ENCODE measurements at regions not wholly inside any gene's neighbourhood (a gene's known extent, or its start where the extent isn't known, plus 50 kb on each side); places are given as distances from the start of the nearest gene placed in this dataset.
"Not testable (repeated sequence)": the region's sequence is repeated elsewhere in the genome, so short reads cannot be mapped to it uniquely, and the experiment has no call there.

DNA sequence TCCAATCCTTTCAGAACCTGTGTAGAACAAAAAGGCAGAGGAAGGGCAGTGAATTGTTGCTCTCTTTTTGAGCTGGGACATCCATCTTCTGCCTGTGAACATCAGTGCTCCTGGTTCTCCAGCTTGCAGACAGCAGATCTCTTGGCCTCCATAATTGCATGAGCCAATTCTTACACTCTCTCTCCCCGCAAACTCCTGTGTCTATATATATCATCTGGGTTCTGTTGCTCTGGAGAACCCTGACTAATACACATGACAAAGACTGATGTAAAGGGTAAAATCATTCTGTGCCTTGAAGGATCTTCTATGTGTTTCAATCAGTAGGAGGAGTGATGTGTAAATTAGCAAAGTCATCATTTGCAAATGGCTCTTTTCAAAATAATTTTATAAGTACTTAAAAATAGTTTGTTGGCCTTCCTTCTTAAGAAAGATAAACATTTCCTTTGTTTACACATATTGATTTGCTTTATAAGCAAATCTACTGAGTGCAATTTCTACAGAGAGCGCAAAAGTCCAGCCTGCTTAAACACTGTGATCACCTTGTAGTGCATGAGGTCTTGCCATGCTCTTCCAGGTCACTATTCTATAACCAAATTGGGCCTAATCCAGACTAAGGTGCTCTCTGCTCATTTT, 154.9 kb upstream of the ANKRD28 start:
- no peak for DNase-seq

DNA sequence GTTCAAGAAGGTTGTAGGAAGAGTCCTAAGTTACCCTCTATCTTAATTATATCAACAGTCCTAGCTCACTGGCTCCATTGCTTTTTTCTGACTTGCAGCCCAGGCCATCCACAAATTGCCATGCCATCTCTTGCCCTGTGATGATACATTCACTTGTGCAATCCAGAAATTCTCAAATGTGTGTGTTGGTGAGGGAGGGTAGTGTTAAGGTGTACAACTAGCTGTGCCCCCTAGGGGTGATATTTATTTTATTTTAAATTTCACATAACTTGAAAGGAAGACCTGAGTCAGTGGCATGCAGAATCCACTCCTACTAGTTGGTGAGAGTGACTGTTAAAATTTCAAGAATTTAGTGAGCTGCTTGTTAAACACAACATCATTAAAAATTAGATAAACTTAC, 156.1 kb upstream of the ANKRD28 start:
- DNase-seq: peak; percentile 6

DNA sequence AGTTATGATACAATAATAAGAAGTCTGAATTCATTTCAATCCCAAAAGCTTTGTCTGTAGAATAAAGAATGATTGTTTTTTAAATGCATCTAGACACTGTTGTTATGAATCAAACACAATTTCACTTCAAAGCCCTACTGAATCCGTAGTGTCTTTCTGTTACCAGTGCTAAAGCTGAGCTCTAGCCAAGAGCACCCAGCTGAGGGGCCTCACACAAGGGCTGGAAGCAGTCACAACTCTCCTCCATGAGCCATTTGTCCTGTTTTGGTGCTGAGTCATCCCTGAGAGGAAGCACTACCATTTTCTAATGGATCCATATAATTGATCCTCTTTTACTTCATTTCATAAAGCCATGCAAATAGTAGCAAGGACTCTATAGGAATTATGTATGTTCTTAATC, 158.2 kb upstream of the ANKRD28 start:
- no peak for DNase-seq

DNA sequence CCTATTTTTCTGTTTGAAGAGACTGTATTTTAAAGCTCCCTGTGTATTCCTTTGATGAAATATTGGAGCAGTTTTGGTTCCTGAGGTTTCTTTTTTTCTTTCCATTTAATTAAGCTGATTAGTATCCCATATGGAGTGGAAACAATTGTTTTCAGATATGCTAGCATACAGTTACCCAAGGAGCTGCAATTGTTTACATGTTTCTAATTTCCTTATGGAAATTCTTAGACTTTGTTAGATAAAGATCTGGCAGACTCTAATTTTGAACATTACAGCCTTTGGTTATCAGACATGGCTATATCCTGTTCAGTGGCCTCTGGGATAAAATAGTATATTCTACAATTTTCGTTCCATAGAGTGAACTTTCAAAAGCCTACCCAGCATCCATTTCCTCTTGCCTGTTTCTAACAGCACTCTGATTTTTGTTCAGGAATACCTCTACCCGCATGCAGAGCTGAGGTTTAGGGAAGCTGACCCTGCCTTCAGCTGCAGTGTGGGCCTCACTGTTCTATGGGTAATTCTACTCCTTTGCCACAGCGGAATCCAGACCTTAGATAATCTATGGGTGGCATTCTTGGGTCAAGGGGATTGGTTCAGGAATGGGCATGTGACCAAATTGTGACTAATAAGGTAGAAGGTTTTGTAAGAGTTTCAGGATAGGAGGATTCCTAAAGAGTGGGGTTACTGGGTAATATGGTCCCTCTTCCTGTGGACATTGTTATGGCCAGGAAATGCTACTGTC, 161.1 kb upstream of the ANKRD28 start:
- no peak for DNase-seq

DNA sequence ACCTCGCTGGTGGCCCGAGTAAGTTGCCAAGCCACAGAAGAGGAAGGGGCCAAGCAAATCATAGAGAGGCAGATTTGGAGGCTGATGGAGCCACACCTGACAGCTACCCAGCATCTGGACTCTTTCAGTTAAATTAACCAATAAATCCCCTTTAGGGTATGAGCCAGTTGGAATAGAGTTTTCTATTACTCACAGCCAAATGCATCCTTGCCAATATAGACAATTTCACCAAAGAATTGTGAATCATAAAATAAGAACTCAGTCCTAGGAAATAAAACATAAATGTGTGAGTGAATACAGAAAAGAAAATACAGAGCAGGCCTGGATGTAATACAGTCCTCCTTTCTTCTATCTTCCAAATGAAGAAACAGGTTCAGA, 161.6 kb upstream of the ANKRD28 start:
- DNase-seq: no peak

DNA sequence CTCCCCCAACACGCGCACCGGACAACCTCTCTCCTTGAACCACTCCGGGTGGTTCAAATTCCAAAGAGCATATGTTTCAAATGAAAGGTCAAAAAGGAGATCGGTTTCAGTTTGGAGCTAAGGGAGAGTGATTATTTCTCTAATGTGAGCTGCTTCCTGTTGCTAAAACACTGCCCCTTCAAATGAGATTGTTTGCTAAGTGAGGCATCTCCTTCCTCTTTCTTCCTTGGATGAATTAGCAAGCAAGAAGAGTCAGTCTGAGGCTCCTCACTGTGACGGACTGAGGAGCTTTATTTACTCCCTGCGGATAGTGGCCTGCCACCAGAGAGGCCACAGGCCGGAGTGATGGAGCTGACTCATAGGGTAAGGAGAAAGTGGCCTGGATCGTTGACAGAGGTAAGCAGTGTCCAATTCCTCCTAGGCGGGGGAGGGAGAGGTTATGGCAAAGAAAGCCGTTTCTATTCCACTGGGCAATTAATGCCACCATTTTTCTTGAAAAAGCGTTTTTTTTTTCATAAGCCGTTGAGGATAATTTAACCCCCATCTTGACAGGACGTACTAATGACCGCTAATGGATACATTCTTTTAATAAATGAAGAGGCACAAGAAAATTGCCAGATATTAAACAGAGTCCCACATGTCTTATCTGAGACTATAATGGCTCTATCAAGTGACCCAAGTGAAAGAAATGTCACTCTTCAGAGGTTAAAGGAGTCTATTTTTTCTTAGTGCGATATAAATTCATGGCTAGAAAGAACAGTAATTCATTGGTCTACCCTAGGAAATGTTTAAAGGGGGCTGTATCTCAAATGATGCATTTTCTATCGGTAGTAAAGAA, 167.0 kb upstream of the ANKRD28 start:
- no peak for DNase-seq

DNA sequence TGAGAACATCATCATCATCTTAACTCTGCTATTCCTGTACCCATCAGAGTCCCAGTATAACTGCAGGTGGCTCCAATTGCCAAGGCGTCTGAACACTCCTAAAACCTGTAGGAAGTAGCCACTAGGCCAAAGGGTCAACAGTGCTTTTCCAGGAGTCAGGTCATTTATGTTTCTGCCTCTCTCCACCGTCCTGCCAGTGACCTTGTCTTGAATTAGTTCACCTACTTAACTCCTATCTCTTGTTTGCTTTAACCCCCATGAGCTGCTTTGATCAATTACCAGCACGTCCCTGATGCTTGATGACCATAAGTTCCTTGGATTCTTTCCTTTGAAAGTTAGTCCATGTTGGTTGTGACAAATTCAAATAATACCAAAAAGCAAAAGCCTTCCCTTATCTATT, 169.8 kb upstream of the ANKRD28 start:
- DNase-seq: no peak

DNA sequence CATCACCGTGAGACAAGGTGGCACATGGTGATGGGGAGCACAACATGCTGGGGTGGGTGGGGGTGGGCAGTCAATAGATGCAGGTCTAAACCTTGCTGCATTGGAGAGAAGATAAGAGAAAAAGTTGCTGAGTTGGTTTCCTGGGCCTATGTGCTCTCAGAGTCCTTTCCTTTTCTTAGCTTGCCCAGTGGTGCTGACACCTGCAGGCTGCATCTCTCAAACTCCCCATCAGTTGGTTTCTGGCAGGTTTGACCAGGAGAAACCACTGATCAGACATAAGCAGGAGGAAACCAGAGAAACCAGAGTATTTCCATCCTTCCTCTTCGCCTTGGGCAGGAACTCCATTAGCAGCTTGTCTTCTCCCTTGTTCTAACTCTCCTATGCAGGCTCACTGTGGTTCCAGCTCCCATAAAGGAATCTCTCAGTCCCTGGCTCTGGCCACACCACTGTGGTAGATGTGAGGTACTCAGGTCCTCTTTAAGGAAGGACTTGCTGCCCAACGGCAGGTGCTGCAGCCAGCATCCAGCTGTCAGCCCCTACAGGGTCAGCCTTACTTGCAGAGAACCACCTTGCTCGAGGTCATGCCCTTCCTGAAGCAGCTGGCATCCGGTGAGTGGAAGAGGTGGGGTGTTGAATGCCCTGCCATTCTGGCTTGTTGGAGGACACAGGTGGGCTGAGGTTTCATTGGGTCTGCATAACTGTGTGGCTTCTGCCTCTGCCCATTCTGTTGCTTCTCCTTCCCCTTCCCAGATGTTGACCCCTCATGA, 172.3 kb upstream of the ANKRD28 start:
- DNase-seq: no peak

DNA sequence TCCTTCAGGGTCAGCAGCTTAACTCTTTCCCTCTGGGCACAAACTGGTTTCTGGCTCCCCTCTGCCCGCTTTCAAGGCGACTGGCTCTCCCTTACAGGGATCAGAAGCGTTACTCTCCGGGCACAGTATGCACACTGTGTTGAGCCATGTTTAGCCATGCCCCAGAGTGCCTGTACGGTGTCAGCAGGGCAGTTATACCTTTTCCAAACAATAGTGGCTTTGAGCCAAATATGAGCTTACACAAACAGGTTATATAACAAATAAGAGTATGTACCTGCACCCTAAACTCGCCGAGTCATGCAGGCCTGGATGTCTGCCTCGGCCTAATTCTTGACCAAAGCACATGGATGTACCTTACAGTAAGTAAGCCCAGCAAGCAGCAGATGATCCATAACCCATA, 175.6 kb upstream of the ANKRD28 start:
- DNase-seq: no peak

DNA sequence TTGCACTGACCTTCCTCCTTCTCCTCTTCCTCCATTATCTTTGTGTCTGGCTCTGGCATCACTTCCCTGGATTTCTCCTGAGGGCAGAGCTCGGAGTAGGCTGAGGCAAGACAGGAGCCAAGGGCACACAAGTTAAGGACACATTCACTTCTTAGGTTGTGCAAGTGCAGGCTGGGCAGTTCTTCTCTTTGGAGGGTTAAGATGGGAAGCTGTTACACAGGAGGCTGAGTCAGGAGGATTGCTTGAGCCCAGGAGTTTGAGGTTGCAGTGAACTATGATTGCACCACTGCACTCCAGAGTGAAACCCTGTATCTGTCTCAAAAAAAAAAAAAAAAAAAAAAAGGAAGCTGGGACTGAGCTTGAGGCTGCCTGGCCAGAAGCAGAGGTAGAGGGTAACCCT, 176.2 kb upstream of the ANKRD28 start:
- no peak for DNase-seq

DNA sequence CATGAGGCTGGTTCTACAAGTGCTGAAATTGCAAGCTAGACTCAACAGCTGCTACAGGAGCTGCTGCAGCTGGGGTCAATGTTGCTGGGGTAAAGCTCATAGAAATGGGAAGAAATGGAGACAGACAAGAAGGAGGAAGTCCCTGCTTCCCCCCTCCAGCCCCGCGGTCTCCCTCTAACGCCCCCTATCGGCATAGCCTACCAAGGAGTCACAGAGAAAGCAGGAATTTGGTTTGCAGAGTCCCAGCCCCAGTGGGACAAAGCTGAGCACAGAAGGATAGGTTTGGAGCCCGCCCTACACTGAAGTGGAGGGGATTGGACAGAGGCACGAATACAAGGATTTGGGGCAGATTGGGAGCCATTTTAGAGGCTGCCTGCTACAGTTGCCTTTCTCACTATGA, 176.9 kb upstream of the ANKRD28 start:
- no peak for DNase-seq

DNA sequence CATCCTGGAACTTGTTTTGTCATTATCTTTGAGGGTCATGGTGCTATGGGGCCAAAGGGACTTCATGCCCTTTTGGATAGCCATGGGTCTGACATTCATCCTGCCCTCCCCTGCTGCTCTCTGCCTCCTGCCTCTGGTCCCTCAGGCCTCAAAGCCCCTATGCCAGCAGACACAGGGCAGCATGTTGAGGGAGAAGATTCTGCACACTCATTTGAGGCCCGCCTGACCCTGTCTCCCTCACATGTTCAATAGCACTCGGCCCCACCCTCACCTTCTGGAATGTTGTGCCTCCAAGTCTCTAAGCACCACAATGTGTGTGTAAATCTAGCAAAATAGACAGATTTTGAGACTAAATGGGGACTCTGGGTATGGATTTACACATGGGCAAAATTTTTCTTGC, 178.7 kb upstream of the ANKRD28 start:
- no peak for DNase-seq

DNA sequence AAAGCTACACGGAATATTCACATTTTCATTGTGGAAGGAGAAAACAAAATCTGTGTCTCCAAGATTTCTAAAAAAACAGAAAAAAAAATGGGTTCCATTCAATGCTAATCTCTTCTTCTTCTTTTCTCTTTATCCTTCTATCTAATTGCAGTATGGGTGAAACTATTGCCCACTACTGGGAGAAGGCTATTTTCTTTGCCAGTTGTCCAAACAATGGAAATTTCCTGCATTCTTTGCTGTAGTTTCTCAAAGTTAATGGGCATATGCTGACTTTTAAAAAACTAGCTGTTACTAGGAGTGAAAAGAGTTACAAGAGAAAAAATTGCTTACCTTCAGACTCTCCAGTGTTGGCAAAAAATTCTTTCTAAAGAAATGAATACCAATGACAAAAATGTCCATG, 179.3 kb upstream of the ANKRD28 start:
- DNase-seq: no peak

DNA sequence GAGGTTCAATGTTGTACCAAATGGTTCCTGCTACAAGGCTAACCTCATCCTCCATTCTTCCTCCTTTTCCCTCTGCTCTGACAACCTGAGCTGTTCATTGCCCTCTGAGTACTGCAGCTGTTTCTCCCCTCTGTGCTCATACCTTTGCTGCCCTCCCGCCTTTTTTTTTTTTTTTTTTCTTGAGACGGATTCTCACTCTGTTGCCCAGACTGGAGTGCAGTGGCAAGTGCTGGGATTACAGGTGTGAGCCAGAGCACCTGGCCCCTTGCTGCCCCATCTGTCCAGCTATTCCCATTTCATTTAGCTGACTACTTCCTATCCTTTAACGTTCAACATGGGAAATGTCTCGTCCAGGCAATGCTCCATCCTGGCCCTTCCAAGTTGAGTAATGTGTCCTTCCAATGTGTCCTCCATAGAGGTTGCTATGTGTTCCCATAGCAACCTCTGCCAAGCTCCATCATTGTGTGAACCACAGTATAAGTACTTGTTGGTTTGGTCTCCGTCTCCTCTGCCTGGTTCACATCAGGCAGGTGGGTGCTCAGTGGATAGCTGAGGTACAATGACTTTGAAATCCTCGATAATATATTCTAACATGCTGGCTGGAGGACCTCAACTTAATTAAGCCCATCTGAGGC, 179.9 kb upstream of the ANKRD28 start:
- DNase-seq: no peak

DNA sequence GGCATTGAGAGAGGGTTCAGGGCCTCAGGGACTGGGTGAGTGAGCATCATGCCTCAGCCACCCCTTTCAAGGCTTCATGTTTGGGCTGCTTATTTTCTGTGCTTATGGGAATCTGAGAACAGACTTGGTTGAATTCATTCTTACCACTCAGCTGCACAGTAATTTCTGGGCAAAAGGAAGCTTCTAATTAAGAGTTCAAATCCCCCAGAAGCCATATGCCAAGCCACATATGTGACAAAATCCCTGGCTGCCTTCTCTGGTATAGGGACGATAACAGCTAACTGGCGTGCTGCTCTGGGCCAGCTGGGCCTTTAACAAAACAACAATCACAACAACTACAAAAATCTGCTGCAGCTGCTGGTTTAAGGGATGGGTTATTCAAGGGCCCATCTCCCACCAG, 181.0 kb upstream of the ANKRD28 start:
- no peak for DNase-seq

DNA sequence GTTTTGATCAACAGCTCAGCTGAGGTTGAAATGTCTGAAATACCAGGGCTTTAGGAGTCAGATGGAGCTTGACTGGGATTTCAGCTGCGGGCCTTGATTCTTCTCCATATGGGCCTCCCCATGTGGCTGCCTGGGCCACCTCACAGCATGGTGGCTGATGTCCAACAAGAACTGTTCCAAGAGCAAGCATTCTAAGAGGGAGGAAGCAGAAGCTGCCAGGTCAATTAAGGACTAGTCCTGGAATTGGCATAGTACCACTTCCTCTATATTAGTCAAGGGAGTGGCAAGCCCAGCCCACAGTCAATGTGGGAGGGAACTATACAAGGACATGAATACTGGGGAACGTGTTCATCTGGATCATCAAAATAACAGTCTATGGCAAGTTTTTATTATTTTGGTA, 181.7 kb upstream of the ANKRD28 start:
- no peak for DNase-seq

DNA sequence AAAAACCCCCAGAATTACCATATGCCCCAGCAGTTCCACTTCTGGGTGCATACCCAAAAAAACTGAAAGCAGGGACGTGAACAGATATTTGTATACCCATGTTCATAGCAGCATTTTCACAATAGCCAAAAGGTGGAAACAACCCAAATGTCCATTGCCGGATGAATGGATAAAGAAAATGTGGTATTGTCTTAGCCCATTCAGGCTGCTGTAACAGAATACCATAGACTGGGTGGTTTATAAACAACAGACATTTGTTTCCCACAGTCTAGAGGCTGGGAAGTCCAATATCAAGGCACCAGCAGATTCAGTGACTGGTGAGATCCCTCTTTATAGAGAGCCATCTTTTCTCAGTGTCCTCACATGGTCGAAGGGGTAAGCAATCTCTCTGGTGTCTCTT, 182.1 kb upstream of the ANKRD28 start:
- DNase-seq: no peak

DNA sequence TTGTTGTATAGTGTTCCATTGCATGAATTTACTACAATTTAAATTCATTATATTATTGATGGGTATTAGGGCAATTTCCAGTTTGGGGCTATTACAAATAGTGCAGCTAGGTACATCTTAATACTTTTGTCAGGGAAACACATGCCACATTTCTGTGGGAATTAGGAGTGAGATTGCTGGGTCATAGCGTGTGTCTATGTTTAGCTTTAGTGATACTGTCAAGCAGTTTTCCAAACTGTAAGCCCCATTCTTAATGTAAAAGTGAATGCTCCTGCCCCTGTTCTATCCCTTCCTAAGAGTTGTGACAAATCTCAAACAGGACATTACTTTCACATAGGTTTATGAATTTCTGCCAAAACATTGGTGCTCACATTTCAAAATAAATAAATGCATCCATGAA, 184.5 kb upstream of the ANKRD28 start:
- no peak for DNase-seq

DNA sequence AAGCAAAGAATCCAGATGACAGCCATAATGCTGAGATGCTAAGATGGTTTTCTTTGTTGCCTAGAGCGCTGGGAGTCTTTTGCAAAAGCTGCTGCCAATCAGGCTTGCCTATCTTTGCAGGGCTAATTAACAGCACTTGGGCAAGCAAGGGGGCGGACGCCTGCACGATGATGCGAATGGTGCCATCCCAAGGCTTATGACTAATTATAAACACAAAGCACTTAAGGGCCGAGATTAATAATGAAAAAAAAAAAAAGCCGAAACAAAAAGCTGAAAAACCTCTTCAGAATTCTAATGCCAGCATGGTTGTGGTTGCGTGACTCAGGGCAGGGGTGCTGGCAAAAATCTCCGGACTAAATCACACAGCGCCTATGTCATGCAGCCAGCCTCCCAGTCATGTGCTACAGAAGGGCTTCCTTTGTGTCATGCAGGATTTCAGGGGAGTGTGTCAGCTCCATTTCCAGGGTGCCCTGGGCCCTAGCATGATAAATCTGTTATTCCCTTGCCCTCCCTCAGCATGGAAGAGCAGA, 185.0 kb upstream of the ANKRD28 start:
- no peak for DNase-seq

DNA sequence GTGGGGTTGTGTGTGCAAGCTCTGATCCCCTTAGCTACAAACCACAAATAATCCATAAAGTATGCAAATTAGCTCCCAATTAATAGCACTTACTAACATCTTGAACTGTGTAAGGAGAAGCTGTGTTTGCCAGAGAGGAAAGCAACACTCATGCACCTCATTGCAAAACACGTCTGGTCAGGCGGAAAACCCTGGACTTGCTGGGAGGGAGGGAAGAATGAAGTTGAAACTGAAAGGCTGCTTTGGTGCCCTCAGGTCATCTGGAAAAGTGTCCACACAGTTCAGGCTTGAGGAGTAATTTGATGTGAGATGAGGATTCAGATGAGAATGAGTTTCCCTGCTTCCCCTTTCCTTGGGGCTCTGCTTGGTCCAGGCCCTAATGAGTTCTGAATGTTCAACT, 185.5 kb upstream of the ANKRD28 start:
- no peak for DNase-seq

DNA sequence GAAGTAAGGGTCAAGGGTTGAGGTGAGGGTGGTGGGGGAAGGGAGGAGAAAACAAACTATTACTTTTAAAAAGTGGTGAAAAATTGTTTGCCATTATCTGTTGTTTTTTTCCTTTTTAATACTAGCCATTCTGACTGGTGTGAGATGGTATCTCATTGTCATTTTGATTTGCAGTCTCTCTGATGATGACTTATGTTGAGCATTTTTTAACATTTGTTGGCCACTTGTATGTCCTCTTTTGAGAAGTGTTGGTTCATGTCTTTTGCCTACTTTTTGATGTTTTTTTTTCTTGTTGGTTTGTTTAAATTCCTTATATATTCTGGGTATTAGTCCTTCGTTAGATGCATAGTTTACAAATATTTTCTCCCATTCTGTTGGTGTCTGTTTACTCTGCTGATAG, 185.9 kb upstream of the ANKRD28 start:
- DNase-seq: no peak

DNA sequence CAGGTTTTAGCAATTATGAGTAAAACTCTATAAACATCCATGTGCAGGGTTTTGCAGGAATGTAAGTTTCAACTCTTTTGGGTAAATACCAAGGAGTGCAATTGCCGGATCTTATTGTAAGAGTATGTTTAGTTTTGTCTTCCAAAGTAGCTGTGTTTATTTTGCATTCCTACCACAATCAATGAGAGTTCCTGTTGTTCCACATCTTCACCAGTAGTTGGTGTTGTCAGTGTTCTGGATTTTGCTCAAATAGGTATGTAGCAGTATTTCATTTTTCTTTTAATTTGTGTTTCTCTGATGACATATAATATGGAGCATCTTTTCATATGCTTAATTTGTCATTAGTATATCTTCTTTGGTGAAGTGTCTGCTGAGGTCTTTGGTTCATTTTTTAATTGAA, 185.1 kb upstream of the GALNT15 start:
- DNase-seq: no peak

DNA sequence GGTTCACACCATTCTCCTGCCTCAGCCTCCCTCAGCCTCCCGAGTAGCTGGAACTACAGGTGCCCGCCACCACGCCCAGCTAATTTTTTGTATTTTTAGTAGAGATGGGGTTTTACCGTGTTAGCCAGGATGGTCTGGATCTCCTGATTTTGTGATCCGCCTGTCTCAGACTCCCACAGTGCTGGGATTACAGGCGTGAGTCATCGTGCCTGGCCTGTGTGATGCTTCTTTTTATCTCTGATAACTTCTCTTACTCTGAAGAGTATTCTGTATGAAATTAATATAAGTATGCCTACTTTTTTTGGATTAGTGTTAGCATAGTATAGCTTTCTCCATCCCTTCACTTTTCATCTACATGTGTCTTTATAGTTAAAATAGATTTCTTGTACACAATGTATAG, 180.8 kb upstream of the GALNT15 start:
- DNase-seq: not testable (repeated sequence)

Data from CD4-positive, alpha-beta T cell treated with Interleukin-12 subunit alpha and Interleukin-12 subunit beta, for 1 hour (primary cell).